ENCODE measurements at regions not wholly inside any gene's neighbourhood (a gene's known extent, or its start where the extent isn't known, plus 50 kb on each side); places are given as distances from the start of the nearest gene placed in this dataset.

DNA sequence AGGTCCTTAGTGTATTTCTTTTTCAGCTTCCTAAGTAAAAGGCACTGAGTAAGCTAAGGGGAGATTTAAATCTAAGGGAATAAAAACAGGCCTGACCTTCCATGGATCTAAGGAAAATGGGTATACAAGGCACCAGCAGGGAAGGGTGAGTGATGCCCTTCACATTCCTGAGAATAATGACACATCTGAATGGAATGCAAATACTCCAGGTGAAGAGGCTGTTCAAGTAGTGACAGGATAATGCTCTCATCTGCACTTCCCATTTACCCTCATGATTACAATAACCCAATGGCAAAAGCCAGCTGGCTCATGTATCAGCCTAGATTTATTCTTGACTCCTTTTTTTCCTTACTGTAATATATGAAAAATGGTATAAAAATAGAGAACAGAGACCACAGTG, 216.2 kb upstream of the ACTBL2 start:
- TF ChIP-seq, protein P1, sequence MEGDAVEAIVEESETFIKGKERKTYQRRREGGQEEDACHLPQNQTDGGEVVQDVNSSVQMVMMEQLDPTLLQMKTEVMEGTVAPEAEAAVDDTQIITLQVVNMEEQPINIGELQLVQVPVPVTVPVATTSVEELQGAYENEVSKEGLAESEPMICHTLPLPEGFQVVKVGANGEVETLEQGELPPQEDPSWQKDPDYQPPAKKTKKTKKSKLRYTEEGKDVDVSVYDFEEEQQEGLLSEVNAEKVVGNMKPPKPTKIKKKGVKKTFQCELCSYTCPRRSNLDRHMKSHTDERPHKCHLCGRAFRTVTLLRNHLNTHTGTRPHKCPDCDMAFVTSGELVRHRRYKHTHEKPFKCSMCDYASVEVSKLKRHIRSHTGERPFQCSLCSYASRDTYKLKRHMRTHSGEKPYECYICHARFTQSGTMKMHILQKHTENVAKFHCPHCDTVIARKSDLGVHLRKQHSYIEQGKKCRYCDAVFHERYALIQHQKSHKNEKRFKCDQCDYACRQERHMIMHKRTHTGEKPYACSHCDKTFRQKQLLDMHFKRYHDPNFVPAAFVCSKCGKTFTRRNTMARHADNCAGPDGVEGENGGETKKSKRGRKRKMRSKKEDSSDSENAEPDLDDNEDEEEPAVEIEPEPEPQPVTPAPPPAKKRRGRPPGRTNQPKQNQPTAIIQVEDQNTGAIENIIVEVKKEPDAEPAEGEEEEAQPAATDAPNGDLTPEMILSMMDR (IDR thresholded peaks at IDR 0.05; ENCODE audit: poor library complexity): no peak
- no peak for TF ChIP-seq EZH2 (IDR thresholded peaks at IDR 0.05; ENCODE audit: borderline replicate concordance)

Measured in hepatocyte (in vitro differentiated cells).